GM12865 (cell line): ENCODE measurements at regions not wholly inside any gene's neighbourhood (a gene's known extent, or its start where the extent isn't known, plus 50 kb on each side); places are given as distances from the start of the nearest gene placed in this dataset.
"Not testable (repeated sequence)": the region's sequence is repeated elsewhere in the genome, so short reads cannot be mapped to it uniquely, and the experiment has no call there.

Experiments
- DNase-seq: peaks from one replicate; pipeline ENCODE4 v3.0.0; 2010; ENCODE audit warnings: low read depth
- H3K4me3 ChIP-seq: 2 replicates; pipeline ENCODE4 v1.5.1; 2011; ENCODE audit warnings: mild to moderate bottlenecking, low read depth, low read length, control low read depth
- CTCF ChIP-seq: IDR thresholded peaks from 2 replicates; pipeline ENCODE4 v1.5.1; 2011; ENCODE audit warnings: low read length, control low read depth, low read depth, inconsistent platforms; ENCODE audit not compliant: insufficient read depth; ENCODE audit errors: missing control alignments

- no peak for DNase-seq
- no peak overlapping the region for H3K4me3 ChIP-seq
- no peak for TF ChIP-seq CTCF
Measured at GRCh38 chr13:82467626-82468025, 1414.6 kb downstream of the SLITRK1 start.

GRCh38 chr13:82459575-82459974, 1422.7 kb downstream of the SLITRK1 start:
- DNase-seq, H3K4me3 ChIP-seq: not testable (repeated sequence)

- no peak overlapping the region for H3K4me3 ChIP-seq
- DNase-seq: no peak
- no peak for TF ChIP-seq CTCF
Measured at GRCh38 chr13:82458169-82458568, 1424.1 kb downstream of the SLITRK1 start.

GRCh38 chr13:82457548-82457947, 1424.7 kb downstream of the SLITRK1 start:
- H3K4me3 ChIP-seq, DNase-seq: not testable (repeated sequence)

- no peak overlapping the region for H3K4me3 ChIP-seq
- no peak for DNase-seq
- no peak for TF ChIP-seq CTCF
Measured at GRCh38 chr13:82447416-82448077, 1434.7 kb downstream of the SLITRK1 start.

GRCh38 chr13:82439159-82439904, 1442.9 kb downstream of the SLITRK1 start:
- H3K4me3 ChIP-seq: no peak overlapping the region
- TF ChIP-seq CTCF: no peak
- no peak for DNase-seq

- no peak for TF ChIP-seq CTCF
- DNase-seq: no peak
Measured at GRCh38 chr13:82438320-82438719, 1444.0 kb downstream of the SLITRK1 start.

GRCh38 chr13:82436099-82436585, 1446.1 kb downstream of the SLITRK1 start:
- H3K4me3 ChIP-seq: no peak overlapping the region
- TF ChIP-seq CTCF: no peak
- no peak for DNase-seq

More at GRCh38 chr13:82438320-82438719, 1444.0 kb downstream of the SLITRK1 start:
- no peak overlapping the region for H3K4me3 ChIP-seq
